HG02588 (cell line): ENCODE measurements at regions not wholly inside any gene's neighbourhood (a gene's known extent, or its start where the extent isn't known, plus 50 kb on each side); places are given as distances from the start of the nearest gene placed in this dataset.
"Not testable (repeated sequence)": the region's sequence is repeated elsewhere in the genome, so short reads cannot be mapped to it uniquely, and the experiment has no call there.

Source experiments
- ATAC-seq: cut with Tn5 transposase; IDR thresholded peaks from one replicate; pipeline ENCODE4 v1.9.1; 2021; ENCODE audit warnings: mild to moderate bottlenecking, moderate library complexity; ENCODE audit not compliant: unreplicated experiment

GRCh38 chr3:31314258-31314657 is 218.5 kb upstream of the STT3B start:
- no peak for ATAC-seq

- ATAC-seq = no peak
These were observed 213.4 kb upstream of the STT3B start for GRCh38 chr3:31319332-31319731.

GRCh38 chr3:31321620-31322019 is 211.1 kb upstream of the STT3B start:
- ATAC-seq = no peak

GRCh38 chr3:31322460-31322859 is 210.3 kb upstream of the STT3B start:
- no peak for ATAC-seq

- ATAC-seq = not testable (repeated sequence)
These were observed 204.8 kb upstream of the STT3B start for GRCh38 chr3:31327826-31328357.

- ATAC-seq = no peak
These were observed 201.4 kb upstream of the STT3B start for GRCh38 chr3:31331278-31331677.

GRCh38 chr3:31341130-31341529 is 191.6 kb upstream of the STT3B start:
- ATAC-seq = no peak

GRCh38 chr3:31343075-31343474 is 189.7 kb upstream of the STT3B start:
- no peak for ATAC-seq

GRCh38 chr3:31345581-31345980 is 187.1 kb upstream of the STT3B start:
- ATAC-seq = no peak

GRCh38 chr3:31346542-31346979 is 186.2 kb upstream of the STT3B start:
- no peak for ATAC-seq

GRCh38 chr3:31349001-31349748 is 183.6 kb upstream of the STT3B start:
- ATAC-seq = no peak

- ATAC-seq = no peak
These were observed 182.4 kb upstream of the STT3B start for GRCh38 chr3:31350307-31350706.

GRCh38 chr3:31352331-31352730 is 180.4 kb upstream of the STT3B start:
- ATAC-seq = no peak

GRCh38 chr3:31353166-31353565 is 179.6 kb upstream of the STT3B start:
- ATAC-seq = no peak

- no peak for ATAC-seq
These were observed 178.4 kb upstream of the STT3B start for GRCh38 chr3:31354373-31354772.

GRCh38 chr3:31355807-31356206 is 176.9 kb upstream of the STT3B start:
- no peak for ATAC-seq

GRCh38 chr3:31356941-31357340 is 175.8 kb upstream of the STT3B start:
- no peak for ATAC-seq

GRCh38 chr3:31357451-31357850 is 175.3 kb upstream of the STT3B start:
- ATAC-seq = no peak

- no peak for ATAC-seq
These were observed 174.2 kb upstream of the STT3B start for GRCh38 chr3:31358473-31359070.

GRCh38 chr3:31361371-31362273 is 171.1 kb upstream of the STT3B start:
- ATAC-seq = no peak

- no peak for ATAC-seq
These were observed 168.5 kb upstream of the STT3B start for GRCh38 chr3:31364188-31364587.
